Activated T-cell treated with anti-CD3 and anti-CD28 coated beads, Interleukin-2, amount 50 U/mL, for 48 hours (primary cell): ENCODE measurements at regions not wholly inside any gene's neighbourhood (a gene's known extent, or its start where the extent isn't known, plus 50 kb on each side); places are given as distances from the start of the nearest gene placed in this dataset.
"Not testable (repeated sequence)": the region's sequence is repeated elsewhere in the genome, so short reads cannot be mapped to it uniquely, and the experiment has no call there.

Experiments
- DNase-seq, 2 experiments: peaks; one replicate each; pipeline ENCODE4 v3.0.0-alpha.2; 2020

GRCh38 chr14:88985654-88986053 lies 161.2 kb downstream of the TTC8 start:
- DNase-seq = no peak

DNA sequence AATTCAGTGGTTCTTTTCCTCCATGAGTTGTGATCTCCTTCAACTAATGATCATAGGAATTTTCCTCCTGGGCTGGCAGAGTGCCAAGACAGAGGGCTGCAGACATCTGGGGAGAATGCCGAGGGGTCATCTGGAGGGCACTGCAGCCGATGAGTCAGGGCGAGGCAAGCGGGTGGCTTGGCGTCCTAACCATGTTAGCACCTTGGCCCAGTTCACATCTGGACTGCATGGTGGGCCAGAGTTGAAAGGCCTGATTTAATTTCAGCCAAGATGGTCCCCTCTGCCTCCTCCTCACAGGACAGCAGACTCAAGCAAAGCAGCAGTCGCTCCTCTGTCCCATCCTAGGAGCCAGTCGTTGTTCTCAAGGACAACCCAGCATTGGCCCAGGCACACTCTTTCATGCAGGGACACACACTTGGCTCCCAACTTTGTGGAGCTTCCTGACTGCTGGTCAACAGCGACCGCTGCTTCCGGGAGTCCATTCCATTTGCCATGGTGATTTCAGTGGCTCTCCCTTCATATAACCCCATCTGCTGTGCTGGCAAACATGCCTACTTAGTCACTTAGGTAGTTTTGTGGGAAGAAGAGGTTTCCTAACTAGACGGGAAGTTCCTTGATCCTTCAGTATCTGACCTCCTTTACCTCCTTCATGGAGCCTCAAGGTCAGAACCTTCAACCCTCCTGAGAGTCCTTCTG lies 161.8 kb downstream of the TTC8 start:
- DNase-seq = no peak

GRCh38 chr14:88986908-88987307 lies 162.5 kb downstream of the TTC8 start:
- not testable (repeated sequence) for DNase-seq

- DNase-seq = no peak
Measured at GRCh38 chr14:88987516-88987915, 163.1 kb downstream of the TTC8 start.

DNA sequence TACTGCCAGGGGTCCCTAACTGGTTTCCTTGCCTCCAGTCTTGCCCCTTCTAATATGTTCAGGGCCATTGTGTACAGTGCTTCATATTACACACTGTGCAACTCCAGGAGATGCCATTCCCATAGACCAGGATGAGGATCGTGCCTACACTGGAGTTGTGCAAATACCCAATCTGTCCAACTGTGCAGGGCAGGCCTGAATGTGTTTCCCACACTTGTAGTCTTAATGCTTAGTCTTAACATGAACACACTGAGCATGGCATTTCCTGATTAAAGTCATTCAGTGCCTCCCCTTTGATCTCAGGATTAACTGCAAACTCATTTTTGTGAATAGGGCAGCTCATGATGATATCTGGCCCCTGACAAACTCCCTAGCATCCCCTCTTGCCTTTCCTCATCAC lies 165.5 kb downstream of the TTC8 start:
- no peak for DNase-seq

DNA sequence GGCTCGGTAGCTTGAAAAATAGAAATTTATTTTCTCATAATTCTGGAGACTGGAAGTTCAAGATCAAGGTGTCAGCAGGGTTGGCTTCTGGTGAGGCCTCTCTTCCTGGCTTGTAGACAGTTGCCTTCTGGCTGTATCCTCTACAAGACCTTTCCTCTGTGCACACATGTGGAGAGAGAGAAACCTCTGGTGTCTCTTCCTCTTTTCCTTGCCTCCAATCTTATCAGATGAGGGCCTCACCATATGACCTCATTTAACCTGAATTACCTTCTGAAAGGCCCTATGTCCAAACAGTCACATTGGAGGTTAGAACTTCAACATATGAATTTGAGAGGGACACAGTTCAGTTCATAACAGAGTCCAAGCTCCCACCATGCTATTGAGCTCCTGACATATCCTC lies 166.4 kb downstream of the TTC8 start:
- no peak for DNase-seq

- DNase-seq = no peak
Measured at GRCh38 chr14:88992011-88992410, 167.6 kb downstream of the TTC8 start.

- no peak for DNase-seq
Measured at GRCh38 chr14:88993946-88994345, 169.5 kb downstream of the TTC8 start.

DNA sequence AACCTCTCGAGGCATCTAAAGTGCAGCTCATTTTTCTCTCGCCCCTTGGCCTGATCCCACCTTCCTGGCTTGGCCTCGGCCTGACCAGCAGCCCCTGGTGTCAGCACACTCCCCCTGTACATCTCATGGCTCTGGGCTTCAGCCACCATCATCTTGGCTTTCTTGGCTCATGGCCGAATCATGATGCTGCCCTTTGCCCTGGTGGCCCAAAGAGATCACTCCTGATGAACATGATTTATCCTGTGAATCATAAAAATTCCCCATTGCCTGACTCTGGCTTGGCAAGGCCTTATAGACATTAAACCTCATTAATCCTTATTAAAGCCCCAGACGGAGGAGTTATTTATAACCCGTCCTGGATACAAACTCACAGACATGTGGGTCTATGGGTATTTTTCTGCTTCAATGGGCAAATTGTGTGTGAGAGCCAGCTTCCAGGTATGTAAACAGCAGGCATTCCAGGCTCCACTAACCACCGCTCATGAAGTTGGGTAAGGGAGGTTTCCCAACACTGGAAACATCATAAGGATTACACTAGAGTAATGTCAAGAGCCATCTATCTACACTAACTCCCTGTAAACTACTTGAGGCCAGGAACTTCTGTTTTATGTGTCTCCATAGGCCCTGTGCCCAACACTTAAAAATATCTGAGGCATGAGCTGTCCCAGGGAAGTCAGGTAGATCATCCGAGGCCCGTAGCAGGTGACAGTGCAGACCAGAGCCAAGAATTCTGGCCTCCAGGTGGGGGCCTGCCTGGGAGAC lies 171.2 kb downstream of the TTC8 start:
- DNase-seq = no peak

GRCh38 chr14:88998027-88998426 lies 173.6 kb downstream of the TTC8 start:
- DNase-seq = no peak

DNA sequence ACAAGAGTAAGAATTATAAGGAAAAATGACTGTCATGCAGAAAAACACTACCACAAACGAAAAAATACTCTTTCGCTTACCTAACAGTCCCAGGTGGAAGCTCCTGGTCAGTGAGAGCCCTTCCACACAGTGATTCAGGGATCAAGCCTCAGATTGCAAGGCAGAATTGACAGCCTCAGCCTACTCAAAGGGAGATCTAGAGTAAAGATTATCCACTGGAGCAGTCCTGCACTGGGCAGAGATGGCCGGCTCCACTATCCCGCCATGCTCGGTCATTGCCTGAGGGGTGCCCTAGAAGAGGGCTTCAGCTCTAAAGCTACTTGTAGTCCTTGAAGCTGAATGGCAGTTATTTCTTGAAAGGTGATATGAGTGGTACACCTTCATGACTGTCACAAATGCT lies 174.7 kb downstream of the TTC8 start:
- DNase-seq = no peak

GRCh38 chr14:89000007-89000942 lies 175.8 kb downstream of the TTC8 start:
- peak; percentile 53 to 62 for DNase-seq

- no peak for DNase-seq
Measured at GRCh38 chr14:89004166-89004565, 179.7 kb downstream of the TTC8 start.

GRCh38 chr14:89007906-89008305 lies 183.5 kb downstream of the TTC8 start:
- no peak for DNase-seq

GRCh38 chr14:89011355-89012281 lies 187.2 kb downstream of the TTC8 start:
- DNase-seq = no peak

DNA sequence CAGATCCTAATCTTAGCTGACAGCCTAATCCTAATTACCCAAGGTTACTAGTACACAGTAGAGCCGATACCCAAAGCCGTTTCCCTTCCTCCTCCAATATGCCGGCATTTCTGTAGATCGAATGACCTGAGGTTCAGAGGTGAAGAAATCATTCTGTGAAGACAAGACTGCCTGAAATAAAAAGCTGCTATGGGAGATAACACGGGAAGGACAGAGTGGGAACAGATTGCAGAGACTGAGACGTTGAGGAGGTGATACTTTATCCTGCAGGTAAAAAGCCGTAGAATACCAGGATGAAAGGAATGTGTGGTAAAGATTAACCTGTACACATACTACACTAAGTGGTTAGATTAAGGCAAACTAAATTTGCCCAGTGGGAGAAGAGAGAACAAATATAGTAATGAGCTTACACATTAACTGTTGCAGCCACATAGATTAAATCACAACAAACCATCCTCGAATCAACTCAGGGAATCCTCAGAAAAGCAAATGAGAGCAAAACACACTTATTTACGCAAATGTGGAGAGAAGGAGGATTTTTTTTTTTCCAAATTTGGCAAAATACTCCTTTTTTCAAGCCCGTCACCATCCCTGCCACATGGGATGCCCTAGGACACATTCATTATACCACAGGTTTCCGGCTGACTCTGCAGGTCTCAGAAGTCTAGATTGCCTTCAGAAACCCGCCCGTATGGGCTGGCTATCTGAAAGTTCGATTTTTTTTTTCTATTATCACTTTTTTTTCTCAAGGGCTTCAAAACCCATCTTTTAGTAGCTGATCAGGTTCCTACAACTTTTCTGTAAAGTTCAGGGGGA lies 188.0 kb downstream of the TTC8 start:
- DNase-seq = no peak

GRCh38 chr14:89013098-89013504 lies 188.7 kb downstream of the TTC8 start:
- DNase-seq = peak; percentile 36 to 42

- no peak for DNase-seq
Measured at GRCh38 chr14:89013698-89014568, 189.5 kb downstream of the TTC8 start.

DNA sequence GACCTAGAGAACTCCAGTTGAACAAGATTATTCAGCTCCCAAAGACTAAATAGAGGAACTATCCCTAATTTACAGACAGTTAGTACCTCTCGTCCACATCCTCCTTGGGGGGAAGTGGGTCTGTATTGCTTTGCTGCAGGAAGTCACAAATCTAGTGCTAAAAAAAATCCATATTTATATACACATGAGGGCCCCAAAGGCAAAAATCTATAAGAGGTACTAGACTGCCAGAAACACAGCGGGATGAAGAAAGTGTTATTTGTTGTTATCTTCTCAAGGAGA lies 190.1 kb downstream of the TTC8 start:
- no peak for DNase-seq

- no peak for DNase-seq
Measured at GRCh38 chr14:89015016-89015415, 190.6 kb downstream of the TTC8 start.

DNA sequence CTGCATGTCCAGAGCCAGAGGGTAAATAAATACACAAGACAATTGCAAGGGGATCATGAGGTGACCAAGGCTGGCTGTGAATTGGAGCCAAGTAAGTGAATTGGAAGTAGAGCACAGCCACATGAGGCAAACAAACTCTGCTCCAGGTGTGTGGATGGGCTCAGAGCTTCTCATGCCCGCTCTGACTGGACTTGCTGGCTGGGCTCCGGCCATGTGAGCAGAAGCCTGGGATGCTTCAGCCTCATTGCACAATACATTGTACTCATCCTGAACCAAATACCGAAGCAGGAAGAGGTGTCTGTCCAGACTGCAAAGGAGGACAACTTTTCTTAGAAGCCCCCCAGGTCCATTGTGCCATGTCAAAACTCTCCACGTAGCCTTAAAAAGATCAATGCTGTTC lies 193.0 kb downstream of the TTC8 start:
- no peak for DNase-seq
